ENCODE measurements at regions not wholly inside any gene's neighbourhood (a gene's known extent, or its start where the extent isn't known, plus 50 kb on each side); places are given as distances from the start of the nearest gene placed in this dataset.

GRCh38 chr22:33971561-33971961, 51.3 kb upstream of the LARGE1 start:
- no peak for TF ChIP-seq CTCF (IDR thresholded peaks at IDR 0.05)
- Histone ChIP-seq H3K4me3 (no peak overlapping the region), H3K27ac (no peak overlapping the region)
- no peak for DNase-seq (ENCODE audit: low spot score)

- Histone ChIP-seq H3K4me3 (no peak overlapping the region), H3K27ac (no peak overlapping the region)
- no peak for TF ChIP-seq CTCF (IDR thresholded peaks at IDR 0.05)
- DNase-seq (ENCODE audit: low spot score), result no peak
Observed at GRCh38 chr22:33975841-33976240, 55.6 kb upstream of the LARGE1 start.

GRCh38 chr22:33983558-33983957, 63.3 kb upstream of the LARGE1 start:
- no peak overlapping the region for H3K4me3 ChIP-seq
- no peak overlapping the region for H3K27ac ChIP-seq
- no peak for TF ChIP-seq CTCF (IDR thresholded peaks at IDR 0.05)
- no peak for DNase-seq (ENCODE audit: low spot score)

DNA sequence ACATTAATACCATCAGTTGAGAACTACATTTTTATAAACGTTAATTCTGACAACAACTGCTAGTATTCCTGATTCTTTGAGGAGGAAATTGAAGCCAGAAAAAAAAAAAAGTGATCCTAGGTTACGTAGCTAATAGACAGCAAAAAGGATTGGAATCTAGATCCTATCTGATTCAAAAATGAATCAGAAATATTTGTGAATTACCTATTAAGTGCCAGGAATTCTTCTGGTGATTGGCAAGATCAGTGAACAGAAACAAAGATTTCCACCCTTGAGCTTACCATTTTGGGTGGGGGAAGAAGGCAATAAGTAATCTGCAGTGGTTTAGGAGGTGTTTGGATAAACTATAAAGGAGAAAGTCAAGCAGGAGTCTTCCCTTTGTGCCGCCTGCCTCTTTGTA, 63.9 kb upstream of the LARGE1 start:
- Histone ChIP-seq H3K4me3 (no peak overlapping the region), H3K27ac (no peak overlapping the region)
- no peak for DNase-seq (ENCODE audit: low spot score)
- TF ChIP-seq CTCF (IDR thresholded peaks at IDR 0.05), result no peak

GRCh38 chr22:33984656-33985285, 64.5 kb upstream of the LARGE1 start:
- no peak for DNase-seq (ENCODE audit: low spot score)
- TF ChIP-seq CTCF (IDR thresholded peaks at IDR 0.05), result no peak
- no peak overlapping the region for H3K27ac ChIP-seq
- no peak overlapping the region for H3K4me3 ChIP-seq

GRCh38 chr22:33985506-33985905, 65.2 kb upstream of the LARGE1 start:
- DNase-seq (ENCODE audit: low spot score), result no peak
- TF ChIP-seq CTCF (IDR thresholded peaks at IDR 0.05), result no peak
- Histone ChIP-seq H3K27ac (no peak overlapping the region), H3K4me3 (no peak overlapping the region)

DNA sequence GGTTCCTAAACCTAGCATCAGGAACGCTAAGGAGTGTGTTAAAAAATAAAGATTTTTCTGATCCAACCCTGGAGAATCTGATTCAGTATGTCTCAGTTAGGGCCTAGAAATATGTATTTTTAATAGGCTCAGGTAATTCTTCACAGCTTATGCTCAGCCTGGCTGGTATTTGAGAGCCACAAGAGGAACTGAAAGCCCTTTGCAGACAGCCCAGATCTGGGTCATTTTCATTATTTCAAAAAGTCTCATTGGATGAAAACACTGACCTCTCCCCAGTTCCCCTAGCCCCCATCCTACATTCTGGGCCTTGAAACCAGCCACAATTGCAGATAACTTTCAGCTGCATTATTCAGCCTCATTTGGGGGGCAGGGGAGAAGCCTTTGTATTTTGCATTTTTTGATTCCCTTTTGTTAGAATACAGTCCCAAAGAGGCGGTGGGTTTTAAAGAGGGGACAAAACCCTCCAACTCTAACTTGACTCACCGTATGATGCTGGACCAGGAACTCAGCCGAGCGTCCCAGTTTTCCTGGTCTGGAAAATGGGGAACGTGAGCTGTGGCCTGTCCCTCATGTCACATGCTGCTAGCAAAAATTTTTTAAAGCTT, 66.0 kb upstream of the LARGE1 start:
- no peak for DNase-seq (ENCODE audit: low spot score)

More for the DNA sequence above, 66.0 kb upstream of the LARGE1 start:
- no peak overlapping the region for H3K4me3 ChIP-seq
- no peak overlapping the region for H3K27ac ChIP-seq
- no peak for TF ChIP-seq CTCF (IDR thresholded peaks at IDR 0.05)
